Ishikawa (cell line): ENCODE measurements at regions not wholly inside any gene's neighbourhood (a gene's known extent, or its start where the extent isn't known, plus 50 kb on each side); places are given as distances from the start of the nearest gene placed in this dataset.

Experiments used
- CEBPB ChIP-seq: IDR thresholded peaks from 2 replicates; pipeline ENCODE4 v1.6.1; 2012
- CREB1 ChIP-seq: IDR thresholded peaks from 2 replicates; pipeline ENCODE4 v1.6.1; 2012; ENCODE audit warnings: low read depth
- EGR1 ChIP-seq: IDR thresholded peaks from 2 replicates; pipeline ENCODE4 v1.6.1; 2012
- EP300 ChIP-seq: IDR thresholded peaks from 2 replicates; pipeline ENCODE4 v1.6.1; 2012; ENCODE audit warnings: borderline replicate concordance
- NFIC ChIP-seq: IDR thresholded peaks from 2 replicates; pipeline ENCODE4 v1.6.1; 2012
- RAD21 ChIP-seq: IDR thresholded peaks from 2 replicates; pipeline ENCODE4 v1.6.1; 2012; ENCODE audit warnings: low read depth
- TAF1 ChIP-seq: IDR thresholded peaks from 2 replicates; pipeline ENCODE4 v1.6.1; 2012; ENCODE audit warnings: low read depth, mild to moderate bottlenecking
- TCF12 ChIP-seq: IDR thresholded peaks from 2 replicates; pipeline ENCODE4 v1.6.1; 2012; ENCODE audit warnings: low read depth
- TEAD4 ChIP-seq: IDR thresholded peaks from 2 replicates; pipeline ENCODE4 v1.6.1; 2012
- YY1 ChIP-seq: IDR thresholded peaks from 2 replicates; pipeline ENCODE4 v1.6.1; 2012; ENCODE audit warnings: low read depth
- TF ChIP-seq, protein P1 (sequence below): IDR thresholded peaks from 2 replicates; pipeline ENCODE4 v1.6.1; 2012; ENCODE audit warnings: low read depth, mild to moderate bottlenecking
- TF ChIP-seq, protein P2 (sequence below): IDR thresholded peaks from 2 replicates; pipeline ENCODE4 v1.6.1; 2012

DNA sequence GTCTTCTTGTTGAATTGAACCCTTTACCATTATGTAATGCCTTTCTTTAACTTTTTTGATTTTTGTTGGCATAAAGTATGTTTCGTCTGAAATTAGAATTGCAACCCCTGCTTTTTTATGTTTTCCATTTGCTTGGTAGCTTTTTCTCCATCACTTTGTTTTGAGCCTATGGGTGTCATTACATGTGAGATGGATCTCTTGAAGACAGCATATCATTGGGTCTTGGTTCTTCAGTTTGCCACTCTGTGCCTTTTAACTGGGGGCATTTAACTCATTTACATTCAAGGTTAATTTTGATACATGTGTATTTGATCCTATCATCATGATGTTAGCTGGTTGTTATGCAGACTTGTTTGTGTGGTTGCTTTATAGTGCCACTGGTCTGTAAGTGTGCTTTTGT lies 489.4 kb upstream of the TNP1 start:
- TF ChIP-seq TAF1 (no peak), RAD21 (no peak), EP300 (no peak), EGR1 (no peak), YY1 (no peak), TCF12 (no peak), CEBPB (no peak), TEAD4 (no peak), NFIC (no peak), CREB1 (no peak)
- TF ChIP-seq, protein P1, sequence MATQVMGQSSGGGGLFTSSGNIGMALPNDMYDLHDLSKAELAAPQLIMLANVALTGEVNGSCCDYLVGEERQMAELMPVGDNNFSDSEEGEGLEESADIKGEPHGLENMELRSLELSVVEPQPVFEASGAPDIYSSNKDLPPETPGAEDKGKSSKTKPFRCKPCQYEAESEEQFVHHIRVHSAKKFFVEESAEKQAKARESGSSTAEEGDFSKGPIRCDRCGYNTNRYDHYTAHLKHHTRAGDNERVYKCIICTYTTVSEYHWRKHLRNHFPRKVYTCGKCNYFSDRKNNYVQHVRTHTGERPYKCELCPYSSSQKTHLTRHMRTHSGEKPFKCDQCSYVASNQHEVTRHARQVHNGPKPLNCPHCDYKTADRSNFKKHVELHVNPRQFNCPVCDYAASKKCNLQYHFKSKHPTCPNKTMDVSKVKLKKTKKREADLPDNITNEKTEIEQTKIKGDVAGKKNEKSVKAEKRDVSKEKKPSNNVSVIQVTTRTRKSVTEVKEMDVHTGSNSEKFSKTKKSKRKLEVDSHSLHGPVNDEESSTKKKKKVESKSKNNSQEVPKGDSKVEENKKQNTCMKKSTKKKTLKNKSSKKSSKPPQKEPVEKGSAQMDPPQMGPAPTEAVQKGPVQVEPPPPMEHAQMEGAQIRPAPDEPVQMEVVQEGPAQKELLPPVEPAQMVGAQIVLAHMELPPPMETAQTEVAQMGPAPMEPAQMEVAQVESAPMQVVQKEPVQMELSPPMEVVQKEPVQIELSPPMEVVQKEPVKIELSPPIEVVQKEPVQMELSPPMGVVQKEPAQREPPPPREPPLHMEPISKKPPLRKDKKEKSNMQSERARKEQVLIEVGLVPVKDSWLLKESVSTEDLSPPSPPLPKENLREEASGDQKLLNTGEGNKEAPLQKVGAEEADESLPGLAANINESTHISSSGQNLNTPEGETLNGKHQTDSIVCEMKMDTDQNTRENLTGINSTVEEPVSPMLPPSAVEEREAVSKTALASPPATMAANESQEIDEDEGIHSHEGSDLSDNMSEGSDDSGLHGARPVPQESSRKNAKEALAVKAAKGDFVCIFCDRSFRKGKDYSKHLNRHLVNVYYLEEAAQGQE, result no peak
- TF ChIP-seq, protein P2, sequence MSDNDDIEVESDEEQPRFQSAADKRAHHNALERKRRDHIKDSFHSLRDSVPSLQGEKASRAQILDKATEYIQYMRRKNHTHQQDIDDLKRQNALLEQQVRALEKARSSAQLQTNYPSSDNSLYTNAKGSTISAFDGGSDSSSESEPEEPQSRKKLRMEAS, result no peak
